HCT116 (cell line): ENCODE measurements at regions not wholly inside any gene's neighbourhood (a gene's known extent, or its start where the extent isn't known, plus 50 kb on each side); places are given as distances from the start of the nearest gene placed in this dataset.

Experiments
- ATAC-seq: fragments of 200-7000 bp; cut with Tn5 transposase; 2 replicates; pipeline ENCODE4 v1.9.1; 2020; ENCODE audit warnings: mild to moderate bottlenecking, moderate library complexity
- BruUV-seq: library from RNA; stranded (reverse); fragments of 400-500 nt; replicated peaks from 2 replicates; lab custom pipeline; 2021; lab: Mats Ljungman, UMichigan
- CTCF ChIA-PET: fragments of 300-600 bp; sonication (Branson Sonifier 250); formaldehyde crosslinking; loops from one replicate; lab custom pipeline; 2021; ENCODE audit warnings: antibody characterized with exemption; lab: Charles Lee
- POLR2A ChIA-PET: fragments of 300-600, 350-600 bp; sonication (Branson Sonifier 250); formaldehyde crosslinking; loops from one replicate; lab custom pipeline; 2021; ENCODE audit warnings: antibody characterized with exemption; lab: Charles Lee
- RAD21 ChIA-PET, 2 experiments: fragments of 300-600 bp; sonication (Branson Sonifier 250); formaldehyde crosslinking; loops; one replicate each; lab custom pipeline; 2023; ENCODE audit warnings: low total read pairs in 2 of 2; ENCODE audit not compliant: uncharacterized antibody in 2 of 2, unreplicated experiment in 2 of 2, low non-redundant PET in 1 of 2; lab: Charles Lee
- DNase-seq: peaks from one replicate; pipeline ENCODE4 v3.0.0-alpha.2; 2010; ENCODE audit warnings: low read depth, low spot score
- H2AFZ ChIP-seq: fragments of 200-600 bp; shearing (Covaris generic), sonication (generic); 2 replicates; pipeline ENCODE4 v1.6.1; 2017; ENCODE audit warnings: low read depth, mixed run types, mixed read lengths, antibody characterized with exemption, low read length; ENCODE audit not compliant: poor library complexity, severe bottlenecking
- H3K27ac ChIP-seq: 2 replicates; pipeline ENCODE4 v1.5.1; 2012; ENCODE audit warnings: low read depth, low read length
- H3K27me3 ChIP-seq: fragments of 200-600 bp; sonication (generic); 2 replicates; pipeline ENCODE4 v1.6.1; 2016; ENCODE audit warnings: mixed run types, low read length, mixed read lengths; ENCODE audit not compliant: insufficient read depth
- H3K36me3 ChIP-seq, 2 experiments: fragments of 200-500 bp in 1 of 2; fragments of 200-600 bp in 1 of 2; sonication (Bioruptor generic) in 1 of 2; sonication (generic) in 1 of 2; 2 replicates each; pipeline versions ENCODE4 v1.5.1 to v1.6.1; 2014 to 2016; ENCODE audit warnings: low read length in 2 of 2, inconsistent platforms in 1 of 2, mixed read lengths in 1 of 2, mixed run types in 1 of 2; ENCODE audit not compliant: insufficient read depth in 2 of 2, control insufficient read depth in 1 of 2
- H3K4me1 ChIP-seq, 2 experiments: fragments of 200-600 bp in 1 of 2; sonication (generic) in 1 of 2; 2 replicates each; pipeline versions ENCODE4 v1.5.1 to v1.6.1; 2012 to 2017; ENCODE audit warnings: low read length in 2 of 2, inconsistent platforms in 1 of 2, mild to moderate bottlenecking in 1 of 2, mixed read lengths in 1 of 2, mixed run types in 1 of 2, moderate library complexity in 1 of 2; ENCODE audit not compliant: insufficient read depth in 2 of 2, control insufficient read depth in 1 of 2
- H3K4me2 ChIP-seq: fragments of 200-600 bp; sonication (generic); 2 replicates; pipeline ENCODE4 v1.6.1; 2017; ENCODE audit warnings: mixed run types, low read length, mixed read lengths
- H3K4me3 ChIP-seq, 2 experiments: fragments of 200-600 bp in 1 of 2; sonication (generic) in 1 of 2; replicated peaks in 1 of 2; 2 replicates each; pipeline ENCODE4 v1.5.1; 2011 to 2016; ENCODE audit warnings: low read length in 2 of 2, control low read depth in 1 of 2, low read depth in 1 of 2, mild to moderate bottlenecking in 1 of 2, mixed read lengths in 1 of 2, mixed run types in 1 of 2
- H3K79me2 ChIP-seq: fragments of 200-600 bp; sonication (generic); 2 replicates; pipeline ENCODE4 v1.6.1; 2017; ENCODE audit warnings: mild to moderate bottlenecking, mixed run types, low read length, moderate library complexity, mixed read lengths; ENCODE audit not compliant: insufficient read depth
- H3K9ac ChIP-seq: fragments of 200-600 bp; sonication (generic); 2 replicates; pipeline ENCODE4 v1.6.1; 2016; ENCODE audit warnings: low read length, mixed read lengths
- H3K9me2 ChIP-seq: fragments of 200-600 bp; sonication (generic), shearing (Covaris generic); 2 replicates; pipeline ENCODE4 v1.6.1; 2017; ENCODE audit warnings: mixed run types, mild to moderate bottlenecking, moderate library complexity; ENCODE audit not compliant: insufficient read depth
- H3K9me3 ChIP-seq, 2 experiments: fragments of 200-500 bp in 1 of 2; fragments of 200-600 bp in 1 of 2; sonication (Bioruptor generic) in 1 of 2; sonication (generic) in 1 of 2; 2 replicates each; pipeline ENCODE4 v1.6.1; 2014 to 2017; ENCODE audit warnings: low read length in 2 of 2, mixed read lengths in 2 of 2, inconsistent platforms in 1 of 2, low read depth in 1 of 2, mild to moderate bottlenecking in 1 of 2, mixed run types in 1 of 2, moderate library complexity in 1 of 2; ENCODE audit not compliant: control insufficient read depth in 1 of 2, insufficient read depth in 1 of 2
- H4K20me1 ChIP-seq: fragments of 200-600 bp; sonication (generic), shearing (Covaris generic); 2 replicates; pipeline ENCODE4 v1.6.1; 2017; ENCODE audit warnings: mixed run types, mild to moderate bottlenecking, moderate library complexity; ENCODE audit not compliant: insufficient read depth
- CEBPB ChIP-seq: IDR thresholded peaks from 2 replicates; pipeline ENCODE4 v1.6.1; 2012; ENCODE audit warnings: low read depth
- EGR1 ChIP-seq: IDR thresholded peaks from 2 replicates; pipeline ENCODE4 v1.6.1; 2012; ENCODE audit warnings: low read depth
- ELF1 ChIP-seq: IDR thresholded peaks from 2 replicates; pipeline ENCODE4 v1.6.1; 2012; ENCODE audit warnings: low read depth, borderline replicate concordance
- EZH2 ChIP-seq: fragments of 200-600 bp; sonication (generic); IDR thresholded peaks from 2 replicates; pipeline ENCODE4 v1.6.1; 2017; ENCODE audit warnings: antibody characterized with exemption, mixed run types
- EZH2phosphoT487 ChIP-seq: fragments of 200-600 bp; IDR thresholded peaks from 2 replicates; pipeline ENCODE4 v1.6.1; 2018; ENCODE audit warnings: antibody characterized with exemption, borderline replicate concordance
- JUND ChIP-seq: IDR thresholded peaks from 2 replicates; pipeline ENCODE4 v1.6.1; 2012
- MAX ChIP-seq: IDR thresholded peaks from 2 replicates; pipeline ENCODE4 v1.6.1; 2012
- POLR2A ChIP-seq: IDR thresholded peaks from 2 replicates; pipeline ENCODE4 v1.7.0; 2011; ENCODE audit warnings: borderline replicate concordance; ENCODE audit not compliant: insufficient read depth, insufficient read length; ENCODE audit errors: extremely low read depth
- RAD21 ChIP-seq: IDR thresholded peaks from 2 replicates; pipeline ENCODE4 v1.6.1; 2012; ENCODE audit warnings: low read depth, mild to moderate bottlenecking
- SIN3A ChIP-seq: IDR thresholded peaks from 2 replicates; pipeline ENCODE4 v1.6.1; 2012; ENCODE audit warnings: low read depth
- SP1 ChIP-seq: IDR thresholded peaks from 2 replicates; pipeline ENCODE4 v1.6.1; 2012; ENCODE audit warnings: low read depth
- SRF ChIP-seq: IDR thresholded peaks from 2 replicates; pipeline ENCODE4 v1.6.1; 2012; ENCODE audit warnings: low read depth
- YY1 ChIP-seq: IDR thresholded peaks from 2 replicates; pipeline ENCODE4 v1.6.1; 2011; ENCODE audit warnings: low read length, low read depth, moderate library complexity, mild to moderate bottlenecking; ENCODE audit not compliant: insufficient replicate concordance; ENCODE audit errors: extremely low read depth
- ZBTB33 ChIP-seq: IDR thresholded peaks from 2 replicates; pipeline ENCODE4 v1.6.1; 2011; ENCODE audit warnings: mild to moderate bottlenecking, low read length, moderate library complexity; ENCODE audit not compliant: insufficient replicate concordance; ENCODE audit errors: extremely low read depth
- intact Hi-C: fragments of 100-400 bp; cut with micrococcal nuclease; formaldehyde crosslinking; loops from 2 replicates; pipeline ENCODE4 v1.10.0; 2022

GRCh38 chr4:8694651-8695151 lies 102.1 kb downstream of the CPZ start (continued):
- TF ChIP-seq YY1 (no peak), SRF (no peak), RAD21 (no peak), POLR2A (no peak), EZH2phosphoT487 (no peak), EZH2 (no peak), JUND (no peak), SP1 (no peak)

- Histone ChIP-seq H3K79me2 (no peaks in the 10 kb centered on the region), H3K9ac (no peak overlapping the region), H3K9me2 (no peaks in the 10 kb centered on the region), H3K27ac (no peak overlapping the region), H2AFZ (no peak overlapping the region), H4K20me1 (no peaks in the 10 kb centered on the region), H3K27me3 (peaks cover 13% of the 10 kb centered on the region; the same call in 1 of the 2 replicates), H3K4me3 (no peak overlapping the region), H3K4me1 (no peaks in the 10 kb centered on the region), H3K4me2 (no peak overlapping the region), H3K36me3 (no peaks in the 10 kb centered on the region), H3K9me3 (no peaks in the 10 kb centered on the region)
- POLR2A ChIA-PET, result no interaction called here
- no peak for TF ChIP-seq ELF1
- no peak for TF ChIP-seq POLR2A
- no peak for TF ChIP-seq SRF
- TF ChIP-seq ZBTB33, result no peak
- TF ChIP-seq MAX, result no peak
- no peak for TF ChIP-seq SP1
- no peak for TF ChIP-seq SIN3A
- TF ChIP-seq EGR1, result no peak
- no peak for TF ChIP-seq CEBPB
- ATAC-seq (no peak), DNase-seq (no peak)
- RAD21 ChIA-PET, result no interaction called here
- BruUV-seq, result no TSS peak
- CTCF ChIA-PET, result no interaction called here
- intact Hi-C loops, result no loop called here
These were observed 101.7 kb downstream of the CPZ start for GRCh38 chr4:8694226-8694625.
